A673 (cell line): ENCODE measurements at regions not wholly inside any gene's neighbourhood (a gene's known extent, or its start where the extent isn't known, plus 50 kb on each side); places are given as distances from the start of the nearest gene placed in this dataset.
"Not testable (repeated sequence)": the region's sequence is repeated elsewhere in the genome, so short reads cannot be mapped to it uniquely, and the experiment has no call there.

Experiments used
- EZH2 ChIP-seq: fragments of 200-600 bp; sonication (generic); IDR thresholded peaks from 2 replicates; pipeline ENCODE4 v1.6.1; 2017; ENCODE audit warnings: borderline replicate concordance, low read depth, mild to moderate bottlenecking, mixed read lengths, antibody characterized with exemption, low read length; ENCODE audit not compliant: poor library complexity, severe bottlenecking
- TF ChIP-seq, protein P1 (sequence below): fragments of 300-800, 200-600 bp; sonication (generic); conservative IDR thresholded peaks from 2 replicates; pipeline ENCODE4 v1.5.1; 2017; ENCODE audit warnings: low read depth, mild to moderate bottlenecking, antibody characterized with exemption, low read length, moderate library complexity, mixed read lengths

DNA sequence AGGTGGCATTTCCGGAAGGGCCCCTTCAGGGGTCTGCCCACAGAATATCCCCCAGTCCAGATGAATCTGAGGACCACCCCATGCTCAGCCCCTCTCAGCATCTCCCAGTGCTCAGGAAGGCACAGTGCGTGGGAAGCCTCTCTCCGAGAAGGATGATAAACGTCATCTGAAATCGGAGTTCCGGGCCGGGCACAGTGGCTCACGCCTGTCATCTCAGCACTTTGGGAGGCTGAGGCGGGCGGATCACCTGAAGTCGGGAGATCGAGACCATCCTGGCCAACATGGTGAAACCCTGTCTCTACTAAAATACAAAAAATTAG, 74.5 kb upstream of the PPP1R26 start:
- TF ChIP-seq EZH2: not testable (repeated sequence)
- TF ChIP-seq, protein P1, sequence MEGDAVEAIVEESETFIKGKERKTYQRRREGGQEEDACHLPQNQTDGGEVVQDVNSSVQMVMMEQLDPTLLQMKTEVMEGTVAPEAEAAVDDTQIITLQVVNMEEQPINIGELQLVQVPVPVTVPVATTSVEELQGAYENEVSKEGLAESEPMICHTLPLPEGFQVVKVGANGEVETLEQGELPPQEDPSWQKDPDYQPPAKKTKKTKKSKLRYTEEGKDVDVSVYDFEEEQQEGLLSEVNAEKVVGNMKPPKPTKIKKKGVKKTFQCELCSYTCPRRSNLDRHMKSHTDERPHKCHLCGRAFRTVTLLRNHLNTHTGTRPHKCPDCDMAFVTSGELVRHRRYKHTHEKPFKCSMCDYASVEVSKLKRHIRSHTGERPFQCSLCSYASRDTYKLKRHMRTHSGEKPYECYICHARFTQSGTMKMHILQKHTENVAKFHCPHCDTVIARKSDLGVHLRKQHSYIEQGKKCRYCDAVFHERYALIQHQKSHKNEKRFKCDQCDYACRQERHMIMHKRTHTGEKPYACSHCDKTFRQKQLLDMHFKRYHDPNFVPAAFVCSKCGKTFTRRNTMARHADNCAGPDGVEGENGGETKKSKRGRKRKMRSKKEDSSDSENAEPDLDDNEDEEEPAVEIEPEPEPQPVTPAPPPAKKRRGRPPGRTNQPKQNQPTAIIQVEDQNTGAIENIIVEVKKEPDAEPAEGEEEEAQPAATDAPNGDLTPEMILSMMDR: not testable (repeated sequence)
